ENCODE measurements at regions not wholly inside any gene's neighbourhood (a gene's known extent, or its start where the extent isn't known, plus 50 kb on each side); places are given as distances from the start of the nearest gene placed in this dataset.
A peak's percentile ranks its signal among the peaks of the same experiment; 100 is the strongest.
"Not testable (repeated sequence)": the region's sequence is repeated elsewhere in the genome, so short reads cannot be mapped to it uniquely, and the experiment has no call there.

DNA sequence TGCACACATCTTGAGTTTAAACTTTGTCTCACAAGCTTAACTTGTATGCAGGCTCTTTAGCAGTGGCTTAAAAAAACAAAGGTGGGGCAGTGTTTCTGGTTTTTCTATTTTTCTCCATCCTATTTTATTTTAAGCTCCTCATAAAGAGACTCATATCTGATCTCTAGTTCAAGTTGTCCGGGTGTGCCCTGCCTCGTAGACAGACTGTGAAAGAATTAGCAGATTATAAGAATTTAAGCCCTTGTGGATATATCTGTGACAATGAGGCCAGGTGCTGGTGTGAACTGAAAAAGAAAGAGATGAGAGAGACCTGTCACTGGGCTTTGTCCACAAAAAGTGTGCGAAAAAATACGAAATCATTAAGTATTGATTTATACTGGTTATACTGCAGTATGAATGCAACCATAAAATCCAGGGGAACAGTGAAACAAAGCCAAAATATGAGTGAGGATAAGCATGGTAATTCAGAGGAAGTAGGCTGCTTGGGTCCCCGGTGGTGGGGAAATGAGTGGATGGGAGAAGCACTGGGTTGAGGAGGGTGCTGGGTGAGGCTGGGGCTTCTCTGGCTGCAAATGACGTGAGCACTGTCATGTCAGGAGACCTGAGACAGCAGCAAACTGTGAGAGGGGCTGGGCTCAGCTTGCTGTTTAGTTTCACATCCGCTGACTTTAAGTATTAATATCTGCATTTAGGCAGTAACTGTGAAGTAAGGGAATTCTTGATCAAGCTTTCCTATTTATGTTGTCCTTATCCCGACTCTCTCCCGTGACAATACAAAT, 179.7 kb upstream of the ANKRD55 start:
- TF ChIP-seq POLR2A (IDR thresholded peaks at IDR 0.05; ENCODE audit: low read depth, low read length) = no peak
- no peak for TF ChIP-seq TAF1 (IDR thresholded peaks at IDR 0.05; ENCODE audit: borderline replicate concordance, low read depth, low read length)
- TF ChIP-seq POLR2AphosphoS5 (IDR thresholded peaks at IDR 0.05; ENCODE audit: low read depth, low read length) = no peak
- DNase-seq (ENCODE audit: insufficient read length) (peak; percentile 36), FAIRE-seq (peak; percentile 60)

DNA sequence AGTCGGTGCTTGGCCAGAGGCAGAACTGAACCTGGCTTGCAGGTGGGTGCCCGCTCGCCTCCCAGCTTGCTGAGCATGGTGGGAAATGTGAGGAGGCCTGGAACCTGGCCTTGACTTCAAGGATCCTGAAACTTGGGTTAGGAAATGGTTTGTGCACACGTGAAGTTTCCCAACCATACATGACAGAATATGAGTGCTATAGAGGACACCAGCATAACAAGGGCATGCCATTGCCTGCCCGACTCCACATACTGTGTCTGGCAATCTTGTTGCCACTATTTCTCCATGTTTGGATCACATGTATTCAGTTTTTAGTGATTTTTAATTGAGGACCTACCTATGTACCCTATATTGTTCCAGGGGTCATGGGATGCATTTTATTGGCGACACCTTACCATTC, 177.6 kb upstream of the ANKRD55 start:
- TF ChIP-seq POLR2AphosphoS5 (IDR thresholded peaks at IDR 0.05; ENCODE audit: low read depth, low read length) = no peak
- no peak for TF ChIP-seq POLR2A (IDR thresholded peaks at IDR 0.05; ENCODE audit: low read depth, low read length)
- no peak for TF ChIP-seq TAF1 (IDR thresholded peaks at IDR 0.05; ENCODE audit: borderline replicate concordance, low read depth, low read length)
- FAIRE-seq (no peak), DNase-seq (ENCODE audit: insufficient read length) (no peak)

DNA sequence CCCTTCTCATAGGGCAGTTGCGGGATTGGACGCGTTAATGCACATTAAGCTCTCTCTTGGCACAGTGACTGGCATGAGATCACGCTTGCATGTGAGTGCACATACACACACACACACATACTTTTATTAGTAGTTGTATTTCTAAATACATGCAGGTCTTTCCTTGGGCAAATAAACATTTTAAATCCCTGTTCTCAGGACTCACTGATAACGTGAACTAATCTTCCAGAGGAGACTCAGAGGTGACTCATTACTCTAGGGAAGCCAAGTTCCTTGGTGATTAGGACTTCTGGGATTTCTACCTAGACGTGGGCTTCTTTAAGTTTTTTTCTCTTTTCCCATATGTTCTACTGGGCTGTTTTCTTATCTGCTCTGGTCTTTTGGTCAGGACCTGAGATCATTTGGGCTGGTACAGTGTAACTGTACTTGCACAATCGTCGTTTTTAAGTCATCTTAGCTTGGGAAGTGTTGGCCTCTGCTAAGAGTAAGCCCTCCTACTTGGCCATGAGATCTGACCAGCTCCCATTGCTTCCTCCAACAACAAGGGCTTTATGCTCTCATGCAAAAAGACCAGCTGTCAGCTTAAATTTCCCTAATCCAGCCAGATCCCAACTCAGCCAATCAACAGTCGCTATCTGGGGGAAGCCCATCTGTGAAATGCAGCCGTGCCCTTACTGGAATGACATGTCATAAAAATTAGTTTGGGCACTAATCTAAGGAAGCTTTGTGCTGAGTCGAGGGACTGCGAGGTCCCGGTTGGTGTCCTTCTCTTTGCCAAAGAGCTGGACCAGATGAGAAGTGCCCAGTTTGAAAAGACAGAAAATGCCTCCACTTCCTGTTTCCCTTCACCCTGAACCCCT, 176.4 kb upstream of the ANKRD55 start:
- FAIRE-seq = no peak

DNA sequence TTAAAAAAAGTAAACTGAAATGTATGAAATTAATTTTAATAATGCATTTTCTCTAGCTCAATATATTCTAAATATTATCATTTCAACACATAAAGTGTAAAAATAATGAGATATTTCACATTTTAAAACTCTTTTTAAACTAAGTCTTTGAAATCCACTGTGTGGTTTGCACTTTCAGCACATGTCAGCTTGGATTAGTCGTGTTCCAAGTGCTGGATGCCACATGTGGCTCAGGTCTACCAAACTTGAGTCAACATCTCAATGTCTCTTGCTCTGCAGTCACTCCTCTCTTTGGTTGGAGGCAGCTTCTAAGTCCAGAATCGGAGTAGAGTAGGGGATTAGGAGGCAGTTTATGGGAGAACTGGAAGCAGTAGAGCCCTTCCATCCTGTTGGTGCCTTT, 173.7 kb upstream of the ANKRD55 start:
- FAIRE-seq (no peak), DNase-seq (ENCODE audit: insufficient read length) (no peak)
- TF ChIP-seq TAF1 (IDR thresholded peaks at IDR 0.05; ENCODE audit: borderline replicate concordance, low read depth, low read length) (no peak), POLR2AphosphoS5 (IDR thresholded peaks at IDR 0.05; ENCODE audit: low read depth, low read length) (no peak), POLR2A (IDR thresholded peaks at IDR 0.05; ENCODE audit: low read depth, low read length) (no peak)

More for the DNA sequence above, 176.4 kb upstream of the ANKRD55 start:
- DNase-seq (ENCODE audit: insufficient read length) = no peak
- TF ChIP-seq POLR2A (IDR thresholded peaks at IDR 0.05; ENCODE audit: low read depth, low read length) (no peak), POLR2AphosphoS5 (IDR thresholded peaks at IDR 0.05; ENCODE audit: low read depth, low read length) (no peak), TAF1 (IDR thresholded peaks at IDR 0.05; ENCODE audit: borderline replicate concordance, low read depth, low read length) (no peak)

DNA sequence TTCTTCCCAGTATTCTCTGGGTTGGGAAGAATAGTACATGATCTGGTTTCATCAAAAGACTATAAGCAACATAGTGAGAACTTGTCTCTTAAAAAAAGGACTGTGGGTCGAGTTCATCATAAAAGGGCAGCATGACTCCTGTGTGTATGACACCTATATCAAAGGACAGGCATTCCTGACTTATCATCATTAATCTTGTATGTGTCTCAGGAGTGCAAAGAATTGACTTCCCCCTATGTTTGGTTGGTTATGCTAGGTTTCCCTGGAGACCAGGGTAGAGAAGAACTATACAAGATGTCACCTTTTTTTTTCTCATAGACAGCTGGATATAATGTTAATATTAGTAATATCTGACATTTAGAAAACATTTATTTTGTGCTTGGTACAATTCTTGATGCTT, 173.1 kb upstream of the ANKRD55 start:
- no peak for FAIRE-seq
- DNase-seq (ENCODE audit: insufficient read length) = no peak
- TF ChIP-seq POLR2A (IDR thresholded peaks at IDR 0.05; ENCODE audit: low read depth, low read length) (no peak), POLR2AphosphoS5 (IDR thresholded peaks at IDR 0.05; ENCODE audit: low read depth, low read length) (no peak), TAF1 (IDR thresholded peaks at IDR 0.05; ENCODE audit: borderline replicate concordance, low read depth, low read length) (no peak)

DNA sequence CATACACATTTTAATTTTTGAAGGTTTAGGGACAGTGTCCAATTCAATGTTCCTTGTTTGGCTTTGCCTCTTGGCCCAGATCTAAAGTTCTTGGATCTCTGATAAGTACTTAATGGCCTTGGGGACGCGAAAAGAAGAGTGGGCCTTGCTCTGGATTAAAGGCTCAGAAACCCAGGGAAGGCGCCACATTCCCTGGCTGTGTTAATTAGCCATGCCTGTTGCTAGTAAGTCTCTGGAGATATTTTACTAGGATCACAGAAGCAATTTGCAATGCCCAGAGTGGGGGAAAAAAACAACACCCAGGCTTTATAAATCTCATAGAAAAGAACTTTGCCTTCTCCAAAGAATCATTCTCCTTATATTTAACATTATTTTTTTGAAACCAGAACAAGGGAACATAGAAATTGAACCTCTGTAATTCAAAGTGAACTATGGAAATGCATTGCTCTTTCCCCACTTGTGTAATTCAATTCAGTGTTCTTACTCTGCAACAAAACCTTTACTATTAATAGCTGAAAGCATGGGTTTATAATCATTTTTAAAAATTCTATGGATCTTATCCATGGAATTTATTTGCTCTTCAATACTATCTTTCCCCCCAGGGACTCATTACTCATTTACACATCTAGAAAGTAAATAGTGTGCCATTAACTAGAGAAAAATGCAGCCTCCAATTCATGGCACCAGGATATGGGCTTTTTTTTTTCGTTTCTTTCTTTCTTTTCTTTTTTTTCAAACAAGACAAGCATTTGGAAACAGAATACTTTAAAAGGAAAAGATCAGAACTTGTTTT, 172.2 kb upstream of the ANKRD55 start:
- TF ChIP-seq TAF1 (IDR thresholded peaks at IDR 0.05; ENCODE audit: borderline replicate concordance, low read depth, low read length) = no peak
- no peak for TF ChIP-seq POLR2AphosphoS5 (IDR thresholded peaks at IDR 0.05; ENCODE audit: low read depth, low read length)
- TF ChIP-seq POLR2A (IDR thresholded peaks at IDR 0.05; ENCODE audit: low read depth, low read length) = no peak
- FAIRE-seq (no peak), DNase-seq (ENCODE audit: insufficient read length) (no peak)

DNA sequence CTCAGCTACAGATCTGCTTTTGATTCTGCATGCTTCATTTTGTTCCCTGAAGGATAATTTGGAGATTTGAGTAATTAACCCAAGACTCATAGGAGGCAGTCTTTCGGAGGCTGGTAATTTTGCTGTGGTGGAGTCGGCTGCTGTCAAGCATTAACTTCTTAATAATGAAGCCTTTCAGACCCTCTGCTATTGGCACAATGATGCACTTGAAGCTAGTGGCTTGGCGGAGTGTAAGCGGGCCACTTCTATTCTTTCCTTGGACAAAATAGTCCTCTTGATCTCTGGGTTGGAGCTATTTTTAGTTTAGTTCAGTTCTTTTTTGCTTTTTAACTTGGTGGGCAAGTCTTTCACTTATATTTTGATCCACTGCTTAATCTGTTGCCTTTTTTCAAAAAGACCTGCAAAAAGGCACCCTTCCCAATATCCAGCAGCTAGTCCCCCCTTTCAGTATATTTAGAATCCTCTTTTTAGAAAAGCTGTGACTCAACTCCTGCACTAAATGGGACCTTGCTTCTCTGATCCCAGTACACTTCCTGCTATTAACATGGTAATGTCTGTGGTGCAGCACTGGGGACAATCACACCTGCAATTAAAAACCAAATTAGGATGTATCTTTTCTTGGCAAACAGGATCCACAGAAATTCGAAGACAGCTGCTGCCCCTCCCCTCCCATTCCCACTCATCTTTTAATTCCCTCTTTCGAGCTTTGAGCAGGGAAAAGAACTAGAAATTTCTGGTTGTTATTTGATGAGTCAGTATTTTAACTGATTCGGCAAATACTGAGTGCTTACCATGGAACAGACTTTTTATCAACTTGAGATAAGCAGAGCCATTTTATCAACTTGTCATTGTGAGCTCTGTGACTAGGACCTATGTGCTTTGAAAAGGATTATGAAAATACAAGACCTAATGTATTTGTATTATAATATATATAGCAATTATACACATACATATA, 169.4 kb upstream of the ANKRD55 start:
- FAIRE-seq (no peak), DNase-seq (ENCODE audit: insufficient read length) (no peak)

DNA sequence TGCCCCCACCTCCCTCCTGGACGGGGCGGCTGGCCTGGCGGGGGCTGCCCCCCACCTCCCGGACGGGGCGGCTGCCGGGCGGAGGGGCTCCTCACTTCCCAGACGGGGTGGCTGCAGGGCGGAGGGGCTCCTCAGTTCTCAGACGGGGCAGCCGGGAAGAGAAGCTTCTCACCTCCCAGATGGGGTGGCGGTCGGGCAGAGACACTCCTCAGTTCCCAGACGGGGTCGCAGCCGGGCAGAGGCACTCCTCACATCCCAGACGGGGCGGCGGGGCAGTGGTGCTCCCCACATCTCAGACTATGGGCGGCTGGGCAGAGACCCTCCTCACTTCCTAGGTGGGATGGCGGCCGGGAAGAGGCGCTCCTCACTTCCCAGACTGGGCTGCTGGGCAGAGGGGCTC, 164.7 kb upstream of the ANKRD55 start:
- not testable (repeated sequence) for DNase-seq (ENCODE audit: insufficient read length); FAIRE-seq

More for the DNA sequence above, 169.4 kb upstream of the ANKRD55 start:
- TF ChIP-seq POLR2A (IDR thresholded peaks at IDR 0.05; ENCODE audit: low read depth, low read length) = no peak
- TF ChIP-seq TAF1 (IDR thresholded peaks at IDR 0.05; ENCODE audit: borderline replicate concordance, low read depth, low read length) = no peak
- TF ChIP-seq POLR2AphosphoS5 (IDR thresholded peaks at IDR 0.05; ENCODE audit: low read depth, low read length) = no peak

DNA sequence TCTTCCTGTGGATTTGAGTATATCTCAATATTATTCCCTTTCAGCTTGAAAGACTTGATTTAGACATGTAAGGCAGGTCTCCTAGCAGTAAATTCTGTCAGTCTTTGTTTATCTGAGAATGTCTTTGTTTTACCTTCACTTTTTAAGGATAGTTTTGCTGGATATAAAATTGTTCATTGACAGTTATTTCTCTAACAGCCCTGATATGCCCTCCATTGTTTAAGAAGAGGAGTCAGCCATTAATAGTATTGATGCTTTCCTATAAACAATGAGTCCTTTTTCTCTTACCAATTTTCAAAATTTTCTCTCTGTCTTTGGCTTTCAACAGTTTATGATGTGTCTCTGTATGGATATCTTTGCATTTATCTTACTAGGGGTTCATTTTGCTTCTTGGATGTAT, 163.5 kb upstream of the ANKRD55 start:
- TF ChIP-seq POLR2AphosphoS5 (IDR thresholded peaks at IDR 0.05; ENCODE audit: low read depth, low read length) = no peak
- TF ChIP-seq TAF1 (IDR thresholded peaks at IDR 0.05; ENCODE audit: borderline replicate concordance, low read depth, low read length) = no peak
- no peak for TF ChIP-seq POLR2A (IDR thresholded peaks at IDR 0.05; ENCODE audit: low read depth, low read length)
- FAIRE-seq (no peak), DNase-seq (ENCODE audit: insufficient read length) (no peak)

DNA sequence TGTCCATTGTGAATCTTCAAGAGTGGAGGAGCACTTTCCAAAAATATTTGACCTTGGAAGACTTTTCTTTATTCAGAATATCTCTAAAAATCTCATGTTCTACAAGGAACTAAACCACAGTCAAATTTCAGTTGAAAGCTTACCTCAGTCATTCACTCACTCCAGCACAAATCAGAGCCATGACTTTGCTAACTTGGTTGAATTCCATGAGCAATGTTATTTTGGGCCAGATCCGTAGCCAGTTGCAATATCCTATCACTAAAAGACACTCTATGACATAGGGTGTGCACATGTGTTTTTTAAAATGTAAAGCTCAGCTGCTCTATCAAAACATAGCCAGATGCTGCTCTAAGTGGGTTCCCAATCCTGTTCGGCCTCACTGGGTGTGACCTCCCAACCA, 156.1 kb upstream of the ANKRD55 start:
- no peak for FAIRE-seq
- TF ChIP-seq POLR2A (IDR thresholded peaks at IDR 0.05; ENCODE audit: low read depth, low read length) (no peak), POLR2AphosphoS5 (IDR thresholded peaks at IDR 0.05; ENCODE audit: low read depth, low read length) (no peak), TAF1 (IDR thresholded peaks at IDR 0.05; ENCODE audit: borderline replicate concordance, low read depth, low read length) (no peak)
- DNase-seq (ENCODE audit: insufficient read length) = no peak
